Activated naive CD8-positive, alpha-beta T cell (primary cell): ENCODE measurements at regions not wholly inside any gene's neighbourhood (a gene's known extent, or its start where the extent isn't known, plus 50 kb on each side); places are given as distances from the start of the nearest gene placed in this dataset.
"Not testable (repeated sequence)": the region's sequence is repeated elsewhere in the genome, so short reads cannot be mapped to it uniquely, and the experiment has no call there.

Source experiments
- H3K27ac Mint-ChIP-seq: one replicate; pipeline ENCODE4 v1.8.0; 2021; ENCODE audit warnings: mixed read lengths
- H3K27me3 Mint-ChIP-seq: one replicate; pipeline ENCODE4 v1.8.0; 2021; ENCODE audit warnings: mixed read lengths
- H3K36me3 Mint-ChIP-seq: one replicate; pipeline ENCODE4 v1.8.0; 2021; ENCODE audit warnings: mixed read lengths
- H3K4me1 Mint-ChIP-seq: one replicate; pipeline ENCODE4 v1.8.0; 2021; ENCODE audit warnings: low read depth, mixed read lengths
- H3K4me3 Mint-ChIP-seq: one replicate; pipeline ENCODE4 v1.8.0; 2021; ENCODE audit warnings: mild to moderate bottlenecking, mixed read lengths
- H3K9me3 Mint-ChIP-seq: one replicate; pipeline ENCODE4 v1.8.0; 2021; ENCODE audit warnings: low read depth, mixed read lengths

- Mint-ChIP-seq H3K27me3 (peaks cover 3% of the 10 kb centered on the region), H3K36me3 (peaks cover 2% of the 10 kb centered on the region), H3K27ac (no peak overlapping the region), H3K9me3 (no peaks in the 10 kb centered on the region), H3K4me3 (no peak overlapping the region), H3K4me1 (no peaks in the 10 kb centered on the region)
Observed at GRCh38 chr4:82108506-82108905, 265.3 kb downstream of the HNRNPD start.

- no peaks in the 10 kb centered on the region for H3K4me1 Mint-ChIP-seq
- H3K27ac Mint-ChIP-seq, result no peak overlapping the region
- no peaks in the 10 kb centered on the region for H3K9me3 Mint-ChIP-seq
- H3K27me3 Mint-ChIP-seq, result peaks cover 3% of the 10 kb centered on the region
- no peaks in the 10 kb centered on the region for H3K36me3 Mint-ChIP-seq
- no peak overlapping the region for H3K4me3 Mint-ChIP-seq
Observed at GRCh38 chr4:82104578-82104977, 269.2 kb downstream of the HNRNPD start.

- Mint-ChIP-seq H3K36me3 (no peaks in the 10 kb centered on the region), H3K4me1 (no peaks in the 10 kb centered on the region), H3K27ac (no peak overlapping the region), H3K9me3 (no peaks in the 10 kb centered on the region), H3K4me3 (no peak overlapping the region), H3K27me3 (peaks cover 2% of the 10 kb centered on the region)
Observed at GRCh38 chr4:82099928-82100579, 273.7 kb downstream of the HNRNPD start.

- H3K4me3 Mint-ChIP-seq, result no peak overlapping the region
- H3K4me1 Mint-ChIP-seq, result no peaks in the 10 kb centered on the region
- no peaks in the 10 kb centered on the region for H3K36me3 Mint-ChIP-seq
- no peaks in the 10 kb centered on the region for H3K9me3 Mint-ChIP-seq
- no peak overlapping the region for H3K27ac Mint-ChIP-seq
- H3K27me3 Mint-ChIP-seq, result peaks cover 3% of the 10 kb centered on the region
Observed at GRCh38 chr4:82097504-82097903, 276.3 kb downstream of the HNRNPD start.

- no peak overlapping the region for H3K4me3 Mint-ChIP-seq
- H3K9me3 Mint-ChIP-seq, result no peaks in the 10 kb centered on the region
- no peaks in the 10 kb centered on the region for H3K36me3 Mint-ChIP-seq
- no peaks in the 10 kb centered on the region for H3K4me1 Mint-ChIP-seq
- no peak overlapping the region for H3K27ac Mint-ChIP-seq
- H3K27me3 Mint-ChIP-seq, result peaks cover 1% of the 10 kb centered on the region
Observed at GRCh38 chr4:82090717-82091116, 283.1 kb downstream of the HNRNPD start.

- H3K4me3 Mint-ChIP-seq, result no peak overlapping the region
- H3K27ac Mint-ChIP-seq, result no peak overlapping the region
- peaks cover 2% of the 10 kb centered on the region for H3K27me3 Mint-ChIP-seq
- H3K36me3 Mint-ChIP-seq, result peaks cover 2% of the 10 kb centered on the region
- no peaks in the 10 kb centered on the region for H3K9me3 Mint-ChIP-seq
- H3K4me1 Mint-ChIP-seq, result no peaks in the 10 kb centered on the region
Observed at GRCh38 chr4:82084747-82085146, 289.0 kb downstream of the HNRNPD start.

- not testable (repeated sequence) for H3K4me3 Mint-ChIP-seq, H3K36me3 Mint-ChIP-seq, H3K9me3 Mint-ChIP-seq
Observed at GRCh38 chr4:82077471-82077995, 296.3 kb downstream of the HNRNPD start.

GRCh38 chr4:82076809-82077208, 297.0 kb downstream of the HNRNPD start:
- H3K9me3 Mint-ChIP-seq, result no peaks in the 10 kb centered on the region
- H3K4me1 Mint-ChIP-seq, result no peaks in the 10 kb centered on the region
- H3K4me3 Mint-ChIP-seq, result no peak overlapping the region
- H3K36me3 Mint-ChIP-seq, result no peaks in the 10 kb centered on the region
- no peak overlapping the region for H3K27ac Mint-ChIP-seq
- H3K27me3 Mint-ChIP-seq, result peaks cover 5% of the 10 kb centered on the region

More at GRCh38 chr4:82077471-82077995, 296.3 kb downstream of the HNRNPD start:
- H3K27me3 Mint-ChIP-seq, H3K27ac Mint-ChIP-seq, H3K4me1 Mint-ChIP-seq: not testable (repeated sequence)

- H3K27me3 Mint-ChIP-seq, result peaks cover 3% of the 10 kb centered on the region
- no peak overlapping the region for H3K27ac Mint-ChIP-seq
- H3K4me3 Mint-ChIP-seq, result no peak overlapping the region
- no peaks in the 10 kb centered on the region for H3K9me3 Mint-ChIP-seq
- H3K36me3 Mint-ChIP-seq, result no peaks in the 10 kb centered on the region
- no peaks in the 10 kb centered on the region for H3K4me1 Mint-ChIP-seq
Observed at GRCh38 chr4:82076359-82076758, 297.4 kb downstream of the HNRNPD start.

GRCh38 chr4:82071951-82072350, 301.8 kb downstream of the HNRNPD start:
- Mint-ChIP-seq H3K27ac (no peak overlapping the region), H3K36me3 (no peaks in the 10 kb centered on the region), H3K9me3 (no peaks in the 10 kb centered on the region), H3K27me3 (peaks cover 8% of the 10 kb centered on the region), H3K4me1 (no peaks in the 10 kb centered on the region), H3K4me3 (no peak overlapping the region)

- Mint-ChIP-seq H3K4me1 (no peaks in the 10 kb centered on the region), H3K36me3 (no peaks in the 10 kb centered on the region), H3K27ac (no peak overlapping the region), H3K4me3 (no peak overlapping the region), H3K27me3 (peaks cover 9% of the 10 kb centered on the region), H3K9me3 (no peaks in the 10 kb centered on the region)
Observed at GRCh38 chr4:82069883-82070638, 303.7 kb downstream of the HNRNPD start.

- no peaks in the 10 kb centered on the region for H3K9me3 Mint-ChIP-seq
- no peaks in the 10 kb centered on the region for H3K4me1 Mint-ChIP-seq
- H3K36me3 Mint-ChIP-seq, result no peaks in the 10 kb centered on the region
- peaks cover 13% of the 10 kb centered on the region for H3K27me3 Mint-ChIP-seq
- H3K4me3 Mint-ChIP-seq, result no peak overlapping the region
- H3K27ac Mint-ChIP-seq, result no peak overlapping the region
Observed at GRCh38 chr4:82063017-82063416, 310.8 kb downstream of the HNRNPD start.

- Mint-ChIP-seq H3K4me1 (no peaks in the 10 kb centered on the region), H3K4me3 (no peak overlapping the region), H3K36me3 (no peaks in the 10 kb centered on the region), H3K27me3 (peaks cover 12% of the 10 kb centered on the region), H3K9me3 (no peaks in the 10 kb centered on the region), H3K27ac (no peak overlapping the region)
Observed at GRCh38 chr4:82057990-82058544, 315.7 kb downstream of the HNRNPD start.

- Mint-ChIP-seq H3K4me1 (no peaks in the 10 kb centered on the region), H3K27ac (no peak overlapping the region), H3K27me3 (peaks cover 17% of the 10 kb centered on the region)
Observed at GRCh38 chr4:82055156-82055555, 318.6 kb downstream of the HNRNPD start.

GRCh38 chr4:82053396-82053795, 320.4 kb downstream of the HNRNPD start:
- H3K9me3 Mint-ChIP-seq, result no peaks in the 10 kb centered on the region
- H3K4me3 Mint-ChIP-seq, result no peak overlapping the region
- no peaks in the 10 kb centered on the region for H3K4me1 Mint-ChIP-seq
- no peaks in the 10 kb centered on the region for H3K36me3 Mint-ChIP-seq
- no peak overlapping the region for H3K27ac Mint-ChIP-seq
- H3K27me3 Mint-ChIP-seq, result peaks cover 17% of the 10 kb centered on the region

More at GRCh38 chr4:82055156-82055555, 318.6 kb downstream of the HNRNPD start:
- Mint-ChIP-seq H3K4me3 (no peak overlapping the region), H3K36me3 (no peaks in the 10 kb centered on the region), H3K9me3 (no peaks in the 10 kb centered on the region)
